ENCODE measurements at regions not wholly inside any gene's neighbourhood (a gene's known extent, or its start where the extent isn't known, plus 50 kb on each side); places are given as distances from the start of the nearest gene placed in this dataset.

- TF ChIP-seq, protein P1, sequence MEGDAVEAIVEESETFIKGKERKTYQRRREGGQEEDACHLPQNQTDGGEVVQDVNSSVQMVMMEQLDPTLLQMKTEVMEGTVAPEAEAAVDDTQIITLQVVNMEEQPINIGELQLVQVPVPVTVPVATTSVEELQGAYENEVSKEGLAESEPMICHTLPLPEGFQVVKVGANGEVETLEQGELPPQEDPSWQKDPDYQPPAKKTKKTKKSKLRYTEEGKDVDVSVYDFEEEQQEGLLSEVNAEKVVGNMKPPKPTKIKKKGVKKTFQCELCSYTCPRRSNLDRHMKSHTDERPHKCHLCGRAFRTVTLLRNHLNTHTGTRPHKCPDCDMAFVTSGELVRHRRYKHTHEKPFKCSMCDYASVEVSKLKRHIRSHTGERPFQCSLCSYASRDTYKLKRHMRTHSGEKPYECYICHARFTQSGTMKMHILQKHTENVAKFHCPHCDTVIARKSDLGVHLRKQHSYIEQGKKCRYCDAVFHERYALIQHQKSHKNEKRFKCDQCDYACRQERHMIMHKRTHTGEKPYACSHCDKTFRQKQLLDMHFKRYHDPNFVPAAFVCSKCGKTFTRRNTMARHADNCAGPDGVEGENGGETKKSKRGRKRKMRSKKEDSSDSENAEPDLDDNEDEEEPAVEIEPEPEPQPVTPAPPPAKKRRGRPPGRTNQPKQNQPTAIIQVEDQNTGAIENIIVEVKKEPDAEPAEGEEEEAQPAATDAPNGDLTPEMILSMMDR (IDR thresholded peaks at IDR 0.05), result no peak
- TF ChIP-seq POLR2A (IDR thresholded peaks at IDR 0.05), result no peak
Observed at GRCh38 chr15:47513471-47513870, 203.8 kb upstream of the SEMA6D start.

Measured in thyroid gland (tissue), 4 donors.